ENCODE measurements at regions not wholly inside any gene's neighbourhood (a gene's known extent, or its start where the extent isn't known, plus 50 kb on each side); places are given as distances from the start of the nearest gene placed in this dataset.

GRCh38 chr5:2464141-2464540 is 287.3 kb downstream of the IRX2 start:
- TF ChIP-seq CTCF (IDR thresholded peaks at IDR 0.05; ENCODE audit: low read length), result no peak
- no peak for TF ChIP-seq EZH2 (IDR thresholded peaks at IDR 0.05; ENCODE audit: borderline replicate concordance, low read length)

All from OCI-LY1 (cell line).